Neuronal stem cell (in vitro differentiated cells): ENCODE measurements at regions not wholly inside any gene's neighbourhood (a gene's known extent, or its start where the extent isn't known, plus 50 kb on each side); places are given as distances from the start of the nearest gene placed in this dataset. TPM values are rescaled to one million over a fixed set of nuclear protein-coding genes. Genes with fewer than 3 reads are reported as not detected.

Source experiments
- DNase-seq: peaks from one replicate; pipeline ENCODE4 v3.0.0-alpha.2; 2013; ENCODE audit warnings: low spot score
- H2AFZ ChIP-seq: one replicate; pipeline ENCODE4 v1.6.1; 2013; ENCODE audit warnings: mild to moderate bottlenecking, low read length, inconsistent platforms
- H2AK5ac ChIP-seq: 2 replicates; pipeline ENCODE4 v1.6.1; 2013; ENCODE audit warnings: low read depth, mild to moderate bottlenecking, inconsistent platforms, low read length, moderate library complexity, mixed read lengths
- H2BK120ac ChIP-seq: 2 replicates; pipeline ENCODE4 v1.6.1; 2013; ENCODE audit warnings: low read depth, mild to moderate bottlenecking, inconsistent platforms, low read length, moderate library complexity, mixed read lengths
- H2BK12ac ChIP-seq: one replicate; pipeline ENCODE4 v1.6.1; 2013; ENCODE audit warnings: low read length, inconsistent platforms
- H2BK15ac ChIP-seq: 2 replicates; pipeline ENCODE4 v1.6.1; 2013; ENCODE audit warnings: mild to moderate bottlenecking, low read length, inconsistent platforms, mixed read lengths
- H2BK5ac ChIP-seq: one replicate; pipeline ENCODE4 v1.6.1; 2013; ENCODE audit warnings: inconsistent platforms, mild to moderate bottlenecking, low read length, moderate library complexity
- H3K14ac ChIP-seq: one replicate; pipeline ENCODE4 v1.6.1; 2013; ENCODE audit warnings: low read length, inconsistent platforms
- H3K18ac ChIP-seq: 2 replicates; pipeline ENCODE4 v1.6.1; 2013; ENCODE audit warnings: low read length, inconsistent platforms
- H3K23ac ChIP-seq: 2 replicates; pipeline ENCODE4 v1.6.1; 2013; ENCODE audit warnings: low read depth, mild to moderate bottlenecking, mixed read lengths, low read length, inconsistent platforms; ENCODE audit not compliant: poor library complexity
- H3K27ac ChIP-seq: replicated peaks from 3 replicates; pipeline ENCODE4 v1.5.1; 2013; ENCODE audit warnings: low read length, inconsistent platforms
- H3K27me3 ChIP-seq, 3 experiments: 2 replicates each; pipeline ENCODE4 v1.6.1; 2013; ENCODE audit warnings: low read length in 3 of 3, mild to moderate bottlenecking in 2 of 3, inconsistent platforms in 1 of 3, low read depth in 1 of 3, mixed read lengths in 1 of 3, moderate library complexity in 1 of 3; ENCODE audit not compliant: control insufficient read depth in 3 of 3, insufficient read depth in 3 of 3
- H3K36me3 ChIP-seq, 2 donors: replicated peaks in 1 of 2; 2 replicates each; pipeline ENCODE4 v1.6.1; 2013; ENCODE audit warnings: low read length in 2 of 2; ENCODE audit not compliant: control insufficient read depth in 2 of 2, insufficient read depth in 2 of 2
- H3K4ac ChIP-seq: 2 replicates; pipeline ENCODE4 v1.6.1; 2013; ENCODE audit warnings: inconsistent platforms, mild to moderate bottlenecking, low read length, moderate library complexity
- H3K4me1 ChIP-seq, 2 donors: 1 replicate in 1 of 2; 2 replicates in 1 of 2; pipeline ENCODE4 v1.6.1; 2013; ENCODE audit warnings: low read length in 2 of 2, low read depth in 1 of 2; ENCODE audit not compliant: control insufficient read depth in 2 of 2, insufficient read depth in 1 of 2
- H3K4me2 ChIP-seq: one replicate; pipeline ENCODE4 v1.6.1; 2013; ENCODE audit warnings: mild to moderate bottlenecking, low read length, inconsistent platforms; ENCODE audit not compliant: insufficient read depth, poor library complexity, severe bottlenecking
- H3K4me3 ChIP-seq, 2 donors: 2 replicates each; pipeline ENCODE4 v1.5.1; 2013; ENCODE audit warnings: low read length in 2 of 2, mild to moderate bottlenecking in 2 of 2, inconsistent platforms in 1 of 2, moderate library complexity in 1 of 2
- H3K79me1 ChIP-seq: one replicate; pipeline ENCODE4 v1.6.1; 2013; ENCODE audit warnings: low read depth, mild to moderate bottlenecking, inconsistent platforms, low read length, moderate library complexity
- H3K9ac ChIP-seq: one replicate; pipeline ENCODE4 v1.6.1; 2013; ENCODE audit warnings: mild to moderate bottlenecking, low read depth, low read length, inconsistent platforms; ENCODE audit not compliant: poor library complexity
- H3K9me3 ChIP-seq, 2 donors: replicated peaks in 1 of 2; 2 replicates each; pipeline versions ENCODE3 to v1.6.1; 2013; ENCODE audit warnings: low read length in 2 of 2, mild to moderate bottlenecking in 2 of 2, inconsistent platforms in 1 of 2, low read depth in 1 of 2, mixed read lengths in 1 of 2, moderate library complexity in 1 of 2; ENCODE audit not compliant: control insufficient read depth in 2 of 2, insufficient read depth in 1 of 2
- H4K8ac ChIP-seq: one replicate; pipeline ENCODE4 v1.6.1; 2013; ENCODE audit warnings: low read depth, mild to moderate bottlenecking, inconsistent platforms, low read length, moderate library complexity
- H4K91ac ChIP-seq: one replicate; pipeline ENCODE4 v1.6.1; 2013; ENCODE audit warnings: low read length, low read depth, mild to moderate bottlenecking, inconsistent platforms; ENCODE audit not compliant: poor library complexity
- WGBS, 2 donors: extraction: QIAGEN DNeasy Blood & Tissue Kit; methylation state at CpG; one replicate each; pipeline ENCODE4 v1.1.7; 2013; ENCODE audit warnings: missing lambda C conversion rate in 2 of 2, mixed read lengths in 1 of 2; ENCODE audit not compliant: insufficient read length in 2 of 2, insufficient replicate concordance in 1 of 2; ENCODE audit errors: extremely low coverage in 2 of 2; 5-methylcytosine and 5-hydroxymethylcytosine counted together
- small RNA-seq: library from polyadenylated mRNA; stranded (forward); fragments of <200 nt; extraction: miRNeasy Mini kit (QIAGEN cat#:217004); gene quantifications from one replicate; pipeline ENCODE3, GENCODE V24; 2013; ENCODE audit not compliant: insufficient read depth

DNA sequence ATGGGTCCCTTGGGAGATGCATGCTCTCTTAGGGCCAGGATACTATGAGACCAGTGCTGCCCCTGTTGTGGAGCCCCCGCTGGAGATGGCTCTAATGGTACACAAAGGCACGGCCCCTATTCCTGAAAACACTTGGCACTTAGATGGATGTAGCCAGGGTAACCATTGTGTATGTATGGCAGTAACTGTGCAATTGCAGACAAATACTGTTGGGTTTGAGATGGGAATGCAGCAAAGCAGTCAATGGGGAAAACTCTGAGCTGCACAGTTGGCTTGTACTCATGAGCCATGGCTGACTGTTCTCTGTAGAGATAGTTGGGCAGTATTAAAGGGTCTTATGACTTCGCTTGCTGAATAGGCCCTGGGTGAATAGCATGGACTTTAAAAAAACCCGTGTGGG, 67.9 kb upstream of the NPAP1 start:
- no CpG with 5 or more reads among the region's 4 CpGs for WGBS, 2 donors
- no peak overlapping the region for H2BK120ac ChIP-seq
- H3K36me3 ChIP-seq = no peaks in the 10 kb centered on the region
- H4K8ac ChIP-seq = no peak overlapping the region
- no peak overlapping the region for H3K18ac ChIP-seq
- no peak overlapping the region for H4K91ac ChIP-seq
- DNase-seq = no peak
- no peak overlapping the region for H2AK5ac ChIP-seq
- no peak overlapping the region for H3K23ac ChIP-seq
- no peak overlapping the region for H3K9ac ChIP-seq
- no peak overlapping the region for H3K4me3 ChIP-seq
- H2BK15ac ChIP-seq = no peak overlapping the region
- H2BK12ac ChIP-seq = no peak overlapping the region
- no peak overlapping the region for H2AFZ ChIP-seq
- no peak overlapping the region for H3K27ac ChIP-seq
- H3K79me1 ChIP-seq = no peaks in the 10 kb centered on the region
- no peak overlapping the region for H3K4ac ChIP-seq
- H3K9me3 ChIP-seq = peaks cover 0 to 4% of the 10 kb centered on the region in 2 donors
- no peak overlapping the region for H3K4me2 ChIP-seq
- H3K4me1 ChIP-seq = no peaks in the 10 kb centered on the region
- H3K27me3 ChIP-seq = no peaks in the 10 kb centered on the region
- no peak overlapping the region for H2BK5ac ChIP-seq
- H3K14ac ChIP-seq = no peak overlapping the region

DNA sequence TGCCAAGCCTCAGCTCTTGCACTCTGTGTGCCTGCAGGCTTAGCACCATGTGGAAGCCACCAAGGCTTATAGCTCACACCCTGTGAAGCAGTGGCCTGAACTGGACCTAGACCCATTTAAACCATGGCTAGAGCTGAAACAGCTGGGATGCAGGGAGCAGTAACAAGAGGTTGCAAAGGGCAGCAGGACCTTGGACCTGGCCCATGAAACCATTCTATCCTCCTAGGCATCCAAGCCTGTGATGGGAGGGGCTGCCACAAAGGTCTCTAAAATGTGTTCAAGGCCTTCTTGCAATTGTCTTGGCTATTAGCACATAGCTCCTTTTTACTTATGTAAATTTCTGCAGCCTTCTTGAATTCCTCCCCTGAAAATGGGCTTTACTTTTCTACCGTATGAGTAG, 57.9 kb upstream of the NPAP1 start:
- no peak overlapping the region for H2BK5ac ChIP-seq
- no peak for DNase-seq
- H2BK12ac ChIP-seq = no peak overlapping the region
- no peak overlapping the region for H3K23ac ChIP-seq
- H3K9me3 ChIP-seq = peaks cover 0 to 16% of the 10 kb centered on the region in 2 donors
- no peaks in the 10 kb centered on the region for H3K27me3 ChIP-seq
- no peaks in the 10 kb centered on the region for H3K36me3 ChIP-seq
- no peak overlapping the region for H4K91ac ChIP-seq
- H2AFZ ChIP-seq = no peak overlapping the region
- no peak overlapping the region for H2BK120ac ChIP-seq
- H3K9ac ChIP-seq = no peak overlapping the region
- no peak overlapping the region for H2AK5ac ChIP-seq
- no peak overlapping the region for H3K4me3 ChIP-seq
- H4K8ac ChIP-seq = no peak overlapping the region
- no CpG with 5 or more reads among the region's 1 CpG for WGBS, 2 donors
- peaks cover 3% of the 10 kb centered on the region for H3K79me1 ChIP-seq
- H3K4me2 ChIP-seq = no peak overlapping the region
- H2BK15ac ChIP-seq = no peak overlapping the region
- H3K4me1 ChIP-seq = no peaks in the 10 kb centered on the region
- H3K4ac ChIP-seq = no peak overlapping the region
- no peak overlapping the region for H3K18ac ChIP-seq
- no peak overlapping the region for H3K27ac ChIP-seq
- no peak overlapping the region for H3K14ac ChIP-seq

DNA sequence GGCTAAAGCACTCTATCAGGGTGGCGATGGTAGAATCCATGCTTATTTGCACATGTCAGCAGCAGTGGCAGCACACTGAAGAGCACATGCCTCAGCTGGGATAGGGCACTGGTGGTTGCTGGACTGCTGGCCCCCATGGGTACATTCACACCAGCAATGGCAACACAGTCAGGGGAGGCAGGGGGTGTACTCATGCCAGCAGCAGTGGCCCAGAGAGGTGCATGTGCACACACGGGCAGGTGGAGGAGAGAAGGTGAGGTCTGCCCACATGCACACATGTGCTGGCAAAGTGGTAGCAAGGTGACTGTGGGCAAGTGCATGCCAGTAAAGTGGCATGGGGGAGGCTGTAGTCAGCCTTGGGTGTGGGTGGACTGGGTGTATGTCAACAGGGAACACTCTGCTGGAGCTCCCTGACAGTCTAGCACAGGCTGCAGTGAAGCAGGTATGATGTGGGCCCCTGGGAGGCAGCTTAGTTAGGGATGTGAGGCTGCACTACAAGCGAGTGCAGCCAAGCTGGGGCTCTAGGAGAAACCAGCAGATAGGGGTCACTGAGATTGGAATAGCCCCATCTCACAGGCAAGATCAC, 53.9 kb upstream of the NPAP1 start:
- Histone ChIP-seq H2BK120ac (no peak overlapping the region), H3K27ac (no peak overlapping the region), H2BK12ac (peak overlapping the region; percentile 50), H3K14ac (peak overlapping the region; percentile 76), H3K36me3 (no peaks in the 10 kb centered on the region), H3K27me3 (no peaks in the 10 kb centered on the region), H2AFZ (no peak overlapping the region), H3K4ac (no peak overlapping the region), H2AK5ac (no peak overlapping the region), H2BK5ac (no peak overlapping the region), H4K91ac (no peak overlapping the region), H4K8ac (no peak overlapping the region), H3K4me3 (peak overlapping the region in 1 of 2 donors; percentile 63), H3K79me1 (peaks cover 3% of the 10 kb centered on the region), H3K9ac (peak overlapping the region; percentile 32), H3K18ac (peak overlapping the region; percentile 42), H2BK15ac (no peak overlapping the region), H3K9me3 (peaks cover 0 to 12% of the 10 kb centered on the region in 2 donors), H3K4me1 (no peaks in the 10 kb centered on the region), H3K23ac (no peak overlapping the region), H3K4me2 (no peak overlapping the region)
- no peak for DNase-seq
- WGBS, 2 donors = no CpG with 5 or more reads among the region's 3 CpGs

Small RNAs in the stretch of these regions (small RNA-seq; reads per million reads assigned to genes)
- gene RNU6-741P = not detected
